ENCODE measurements at regions not wholly inside any gene's neighbourhood (a gene's known extent, or its start where the extent isn't known, plus 50 kb on each side); places are given as distances from the start of the nearest gene placed in this dataset.

- Histone ChIP-seq H3K9me3 (no peaks in the 10 kb centered on the region), H3K27me3 (no peaks in the 10 kb centered on the region), H3K27ac (no peak overlapping the region), H3K4me1 (no peaks in the 10 kb centered on the region), H3K4me3 (no peak overlapping the region), H3K36me3 (no peaks in the 10 kb centered on the region)
- no peak for DNase-seq
- WGBS (ENCODE audit: insufficient coverage, low coverage, low lambda C conversion rate, missing lambda C conversion rate), result 58% methylated on average over 2 of the region's 2 CpGs
- intact Hi-C loops (cut with DNase I), result no loop called here
- no peak for ATAC-seq
- TF ChIP-seq POLR2A (IDR thresholded peaks at IDR 0.05), result no peak
- no peak for TF ChIP-seq CTCF (IDR thresholded peaks at IDR 0.05)
Observed at GRCh38 chr5:135688385-135688784, 109.6 kb upstream of the CXCL14 start.

GRCh38 chr5:135683189-135683588 lies 104.4 kb upstream of the CXCL14 start:
- no peaks in the 10 kb centered on the region for H3K9me3 ChIP-seq
- no peak overlapping the region for H3K27ac ChIP-seq

GRCh38 chr5:135680713-135681112 lies 101.9 kb upstream of the CXCL14 start:
- ATAC-seq (no peak), DNase-seq (no peak)
- intact Hi-C loops (cut with DNase I), result no loop called here
- no peaks in the 10 kb centered on the region for H3K27me3 ChIP-seq
- H3K9me3 ChIP-seq, result no peaks in the 10 kb centered on the region
- no peak overlapping the region for H3K4me3 ChIP-seq
- TF ChIP-seq POLR2A (IDR thresholded peaks at IDR 0.05), result no peak
- no peak for TF ChIP-seq CTCF (IDR thresholded peaks at IDR 0.05)
- H3K4me1 ChIP-seq, result no peaks in the 10 kb centered on the region
- 67% methylated on average over 4 of the region's 5 CpGs for WGBS (ENCODE audit: insufficient coverage, low coverage, low lambda C conversion rate, missing lambda C conversion rate)
- no peak overlapping the region for H3K27ac ChIP-seq
- no peaks in the 10 kb centered on the region for H3K36me3 ChIP-seq

More at GRCh38 chr5:135683189-135683588, 104.4 kb upstream of the CXCL14 start:
- no peak for TF ChIP-seq CTCF (IDR thresholded peaks at IDR 0.05)
- TF ChIP-seq POLR2A (IDR thresholded peaks at IDR 0.05), result no peak
- Histone ChIP-seq H3K36me3 (no peaks in the 10 kb centered on the region), H3K4me3 (no peak overlapping the region), H3K4me1 (no peaks in the 10 kb centered on the region), H3K27me3 (no peaks in the 10 kb centered on the region)
- ATAC-seq, result no peak
- intact Hi-C loops (cut with DNase I), result no loop called here
- no peak for DNase-seq

- WGBS (ENCODE audit: insufficient coverage, low coverage, low lambda C conversion rate, missing lambda C conversion rate), result 62% methylated on average over 2 of the region's 2 CpGs
- H3K36me3 ChIP-seq, result no peaks in the 10 kb centered on the region
- DNase-seq, result no peak
- no peaks in the 10 kb centered on the region for H3K9me3 ChIP-seq
- no peaks in the 10 kb centered on the region for H3K27me3 ChIP-seq
- TF ChIP-seq POLR2A (IDR thresholded peaks at IDR 0.05), result no peak
- ATAC-seq, result peak in 1 of 4 donors; percentile 20
- intact Hi-C loops (cut with DNase I), result no loop called here
- H3K27ac ChIP-seq, result no peak overlapping the region
- no peak overlapping the region for H3K4me3 ChIP-seq
- no peaks in the 10 kb centered on the region for H3K4me1 ChIP-seq
Observed at GRCh38 chr5:135678640-135679268, 100.0 kb upstream of the CXCL14 start.

GRCh38 chr5:135671966-135672365 lies 93.2 kb upstream of the CXCL14 start:
- Histone ChIP-seq H3K4me1 (no peaks in the 10 kb centered on the region), H3K9me3 (no peaks in the 10 kb centered on the region), H3K36me3 (no peaks in the 10 kb centered on the region), H3K27ac (no peak overlapping the region), H3K27me3 (no peaks in the 10 kb centered on the region), H3K4me3 (no peak overlapping the region)
- DNase-seq, result no peak
- TF ChIP-seq CTCF (IDR thresholded peaks at IDR 0.05), result no peak
- TF ChIP-seq POLR2A (IDR thresholded peaks at IDR 0.05), result no peak
- intact Hi-C loops (cut with DNase I), result no loop called here
- no peak for ATAC-seq
- WGBS (ENCODE audit: insufficient coverage, low coverage, low lambda C conversion rate, missing lambda C conversion rate), result 41% methylated on average over 3 of the region's 3 CpGs
